HG02610 (cell line): ENCODE measurements at regions not wholly inside any gene's neighbourhood (a gene's known extent, or its start where the extent isn't known, plus 50 kb on each side); places are given as distances from the start of the nearest gene placed in this dataset.

ENCODE experiments used
- ATAC-seq: cut with Tn5 transposase; IDR thresholded peaks from one replicate; pipeline ENCODE4 v1.9.1; 2021; ENCODE audit warnings: mild to moderate bottlenecking, moderate library complexity; ENCODE audit not compliant: unreplicated experiment

DNA sequence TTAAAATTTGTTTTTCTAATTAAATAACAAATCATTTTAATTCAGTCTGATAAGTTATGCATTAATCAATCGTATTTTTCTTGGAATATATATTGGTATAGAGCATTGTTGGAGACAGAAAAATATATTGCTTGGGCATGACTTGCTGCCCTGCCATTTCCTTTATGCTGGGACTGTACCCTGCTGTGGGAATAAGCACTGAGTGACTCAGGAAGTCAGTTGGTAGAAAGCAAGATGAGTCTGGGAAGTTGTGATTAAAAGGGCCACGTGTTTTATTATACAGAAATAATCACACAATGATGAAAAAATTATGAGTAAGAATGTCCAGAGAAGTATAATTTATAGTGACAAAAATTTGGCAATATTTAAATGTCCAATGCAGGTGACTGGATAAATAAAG, 139.5 kb downstream of the KIF18A start:
- ATAC-seq, result no peak

DNA sequence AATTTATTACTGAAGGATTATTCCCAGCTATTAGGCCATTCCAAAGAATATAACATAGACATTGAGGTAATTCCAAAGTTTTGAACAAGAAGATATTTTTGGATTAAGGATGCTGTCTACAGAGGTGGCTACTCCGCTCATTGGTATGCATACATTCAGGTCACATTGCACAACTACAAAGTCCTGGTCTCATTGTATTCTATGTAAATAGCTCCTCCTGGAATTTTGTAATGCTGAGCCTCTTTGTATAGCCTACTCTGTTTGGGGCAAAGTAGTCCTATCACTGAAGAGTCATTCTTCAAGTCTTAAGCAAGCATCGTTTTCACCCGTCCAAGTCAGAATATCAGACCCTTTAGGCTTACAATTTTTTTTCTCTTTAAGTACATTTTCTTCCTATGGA, 142.4 kb downstream of the KIF18A start:
- no peak for ATAC-seq

DNA sequence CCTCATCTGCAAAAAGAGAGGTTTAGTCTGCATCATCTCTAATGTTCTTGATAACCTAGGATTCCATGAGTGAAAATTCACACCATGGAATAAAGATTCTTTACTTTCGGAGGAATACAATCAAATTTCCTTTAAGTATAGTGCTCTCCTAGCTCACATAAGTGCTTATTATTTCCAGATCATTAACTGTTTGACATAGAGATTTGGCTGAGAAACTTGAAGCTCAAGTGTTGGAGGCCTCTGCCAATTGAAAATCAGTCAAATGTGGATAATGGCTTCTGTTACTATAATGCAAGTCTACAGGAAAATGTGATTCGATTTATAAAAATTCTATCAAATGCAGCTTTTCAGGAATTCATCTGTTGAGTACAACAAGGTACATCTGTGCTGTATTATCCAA, 144.6 kb downstream of the KIF18A start:
- no peak for ATAC-seq

DNA sequence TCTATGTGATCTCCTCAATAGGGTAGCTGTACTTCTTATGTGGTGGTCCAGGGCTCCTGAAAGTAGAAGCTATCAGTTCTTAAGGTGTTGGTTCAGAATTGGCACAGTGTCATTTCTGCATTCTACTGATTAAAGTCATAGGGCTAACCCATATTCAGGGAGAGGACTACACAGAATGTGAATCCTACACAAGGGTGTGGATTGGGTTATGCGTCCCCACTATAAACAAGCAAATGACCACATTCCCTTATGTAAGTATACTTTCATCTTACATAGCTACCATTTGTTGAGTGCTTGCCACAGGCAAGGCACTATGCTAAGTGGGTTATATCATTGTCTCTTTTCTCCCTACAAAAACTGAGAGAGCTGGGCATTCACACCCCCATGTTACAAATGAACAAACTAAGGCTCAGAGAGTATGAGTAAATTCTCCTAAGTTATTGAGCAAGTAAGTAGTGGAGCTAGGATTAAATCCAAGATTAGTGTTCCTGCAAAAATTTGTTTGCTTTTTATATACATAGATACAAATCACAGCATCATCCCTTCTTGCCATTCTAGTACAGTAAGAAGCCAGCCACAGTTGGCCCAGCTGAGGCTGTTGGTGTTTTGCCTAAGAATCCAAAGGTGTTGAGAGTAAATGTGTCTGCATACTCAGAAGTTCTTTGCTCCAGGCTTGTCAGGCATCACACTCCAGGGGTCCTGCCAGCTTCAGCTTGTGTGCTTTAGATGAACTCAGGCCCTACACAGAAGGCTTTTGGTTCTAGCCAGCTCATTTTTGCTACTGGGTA, 157.8 kb downstream of the KIF18A start:
- no peak for ATAC-seq

DNA sequence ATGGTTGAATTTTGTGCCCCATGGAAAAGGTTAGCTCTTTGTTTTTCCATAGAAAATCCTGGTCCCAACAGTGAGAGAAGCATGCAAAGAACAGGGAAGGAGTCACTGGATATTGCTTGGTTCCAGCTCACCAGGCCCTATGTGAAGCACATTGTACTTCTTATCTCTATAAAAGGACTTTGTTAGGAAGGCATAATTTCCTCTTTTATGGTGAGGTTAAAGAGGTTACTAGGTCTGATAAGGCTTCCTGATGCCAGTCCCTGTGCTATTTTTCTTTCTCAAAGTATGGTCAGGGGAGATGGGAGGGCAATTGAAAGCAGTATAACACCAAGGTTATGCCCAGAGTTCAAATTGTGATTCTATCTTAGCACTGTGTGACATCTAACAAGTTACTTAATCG, 162.6 kb downstream of the KIF18A start:
- no peak for ATAC-seq

DNA sequence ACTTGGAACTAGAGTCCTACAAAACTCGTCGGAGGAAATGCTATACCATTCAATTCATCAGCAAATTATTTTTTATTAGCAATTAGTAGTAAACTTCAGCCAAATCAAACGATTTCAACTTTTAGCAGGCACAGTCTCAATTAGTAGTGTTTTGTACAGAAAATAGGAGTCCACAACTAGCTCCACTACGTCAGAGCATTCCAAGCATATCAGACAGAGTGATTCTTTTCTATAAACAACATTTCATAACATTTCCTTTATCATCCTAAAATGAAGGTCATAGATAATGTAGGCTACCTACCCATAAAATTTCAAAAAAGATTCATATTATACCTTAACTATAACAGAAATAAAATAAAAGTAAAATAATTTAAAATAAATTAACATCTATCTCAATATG, 169.9 kb downstream of the KIF18A start:
- ATAC-seq, result no peak

DNA sequence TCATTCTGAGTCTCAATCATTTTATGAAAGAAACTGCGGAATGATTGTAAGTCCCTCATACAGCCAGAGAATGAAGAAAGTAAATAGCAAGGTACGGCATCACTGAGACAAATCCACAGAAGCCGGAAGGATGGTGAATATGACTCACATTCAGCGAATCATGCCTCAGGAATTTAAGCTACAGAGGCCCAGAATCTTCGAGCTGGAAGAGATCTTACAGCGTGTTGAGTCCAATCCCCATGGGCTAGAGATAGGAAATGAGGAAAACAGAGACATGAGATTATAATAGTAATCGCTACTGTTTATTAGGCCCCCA, 173.2 kb downstream of the KIF18A start:
- no peak for ATAC-seq

DNA sequence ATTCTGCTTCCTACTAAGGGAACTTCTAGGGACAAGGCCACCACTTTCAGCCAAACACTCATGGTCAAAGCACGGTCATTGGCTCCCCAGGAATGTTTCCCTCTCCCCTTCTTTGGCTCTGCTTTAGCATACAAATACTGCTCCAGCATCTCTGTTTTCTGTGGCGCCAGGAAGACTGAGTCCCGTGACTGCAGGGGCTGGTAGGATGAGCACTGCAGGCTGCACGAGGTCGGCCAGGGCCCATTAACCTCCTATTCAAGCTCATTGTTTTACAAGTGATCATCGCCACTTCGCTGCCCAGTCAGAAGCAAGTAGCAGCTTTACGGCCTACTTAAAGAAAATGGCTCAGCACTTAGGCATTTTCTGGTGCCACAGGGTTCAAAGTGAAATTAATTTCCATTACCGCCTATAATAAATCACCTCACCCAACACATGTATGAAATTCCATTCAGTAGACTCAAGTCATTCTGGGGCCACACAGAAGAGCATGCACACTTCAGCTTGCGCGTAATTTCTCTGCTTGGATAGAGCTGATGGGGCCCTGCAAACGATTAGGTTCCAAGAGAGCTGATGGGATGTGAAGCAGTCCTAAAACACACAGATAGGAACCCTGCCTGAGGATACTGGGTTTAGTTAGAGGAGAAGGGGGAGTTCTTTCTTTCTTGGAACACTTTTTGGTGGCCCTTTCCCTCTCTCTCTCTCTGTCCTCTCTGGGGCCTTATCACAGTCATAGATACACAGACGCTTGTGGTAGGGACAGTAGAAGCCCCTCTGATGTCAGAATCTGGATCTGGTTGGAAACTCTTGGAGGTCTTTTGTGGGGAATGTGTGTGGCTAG, 173.7 kb downstream of the KIF18A start:
- ATAC-seq, result no peak

DNA sequence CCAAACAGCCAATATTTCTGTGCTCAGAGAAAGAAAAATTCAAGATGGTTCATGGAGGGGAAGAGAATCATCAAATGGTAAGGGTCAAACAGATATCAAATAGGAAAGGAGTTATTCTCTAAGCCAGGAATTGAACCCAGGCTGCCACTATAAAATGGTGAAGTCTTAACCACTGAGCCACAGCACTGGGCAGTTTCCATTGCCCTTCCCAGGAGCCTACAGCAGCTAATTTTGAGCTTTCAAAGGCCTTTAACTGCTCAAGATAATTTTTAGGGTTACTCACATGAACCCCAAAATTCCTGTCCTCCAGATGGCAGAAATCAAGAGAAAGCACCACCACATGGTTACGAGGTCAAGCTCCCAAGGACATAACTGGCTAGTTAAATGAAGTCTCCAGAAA, 176.2 kb downstream of the KIF18A start:
- ATAC-seq, result no peak

DNA sequence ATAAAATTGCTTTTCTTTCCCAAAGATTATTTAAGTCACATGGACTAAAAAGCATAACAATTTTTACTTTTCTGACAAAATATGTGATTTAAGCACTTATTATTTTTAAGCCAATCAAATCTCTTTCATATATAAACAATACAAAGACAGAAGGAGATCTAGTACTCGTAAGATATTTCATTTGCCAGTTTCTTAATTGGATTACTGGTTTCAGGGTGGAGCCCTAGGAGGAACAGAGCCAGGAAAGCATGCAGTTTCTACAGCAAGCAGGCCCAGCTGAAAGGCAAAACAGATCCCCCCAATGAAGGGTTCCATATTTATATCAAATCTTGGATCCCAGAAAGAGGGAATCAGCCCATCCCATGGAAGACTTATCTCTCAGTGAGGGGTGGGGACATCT, 177.0 kb downstream of the KIF18A start:
- ATAC-seq, result no peak

DNA sequence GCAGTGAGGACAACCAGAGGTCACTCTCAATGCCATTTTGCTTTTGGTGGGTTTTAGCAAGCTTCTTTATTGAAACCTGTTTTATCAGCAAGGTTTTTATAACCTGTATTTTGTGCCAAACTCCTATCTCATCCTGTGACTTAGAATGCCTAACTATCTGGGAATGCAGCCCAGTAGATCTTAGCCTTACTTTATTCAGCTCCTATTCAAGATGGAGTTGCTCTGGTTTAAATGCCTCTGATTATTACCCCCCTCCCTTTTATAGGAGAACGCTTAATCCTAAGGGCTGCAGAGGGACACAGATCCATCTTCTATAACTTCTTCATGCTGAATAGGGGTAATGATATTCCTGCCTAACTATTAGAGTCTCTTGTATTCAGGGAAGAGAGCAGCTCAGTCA, 179.1 kb downstream of the KIF18A start:
- ATAC-seq, result no peak

DNA sequence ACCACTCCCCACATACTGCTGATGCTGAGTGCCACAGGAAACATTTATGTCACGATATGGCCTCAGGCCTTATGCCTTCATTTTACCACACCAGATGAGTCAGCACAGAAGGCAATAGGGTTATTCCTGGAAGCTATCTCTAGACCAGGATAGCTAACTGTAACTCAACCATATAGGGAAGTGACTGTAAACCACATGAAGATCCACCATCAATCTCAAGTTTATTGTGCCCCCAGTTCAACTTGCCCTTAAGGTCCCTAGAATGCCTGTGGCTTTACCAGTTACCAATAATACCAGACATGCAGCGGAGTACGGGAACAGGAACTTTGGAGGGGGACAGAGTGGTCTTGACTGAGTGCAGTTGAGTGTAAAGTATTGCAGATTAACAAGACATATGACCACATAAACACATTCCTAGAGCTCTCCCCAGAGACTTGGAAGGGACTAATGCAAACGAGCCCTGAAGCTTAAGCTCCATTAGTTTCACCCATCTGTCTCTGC, 180.9 kb downstream of the KIF18A start:
- ATAC-seq, result no peak

DNA sequence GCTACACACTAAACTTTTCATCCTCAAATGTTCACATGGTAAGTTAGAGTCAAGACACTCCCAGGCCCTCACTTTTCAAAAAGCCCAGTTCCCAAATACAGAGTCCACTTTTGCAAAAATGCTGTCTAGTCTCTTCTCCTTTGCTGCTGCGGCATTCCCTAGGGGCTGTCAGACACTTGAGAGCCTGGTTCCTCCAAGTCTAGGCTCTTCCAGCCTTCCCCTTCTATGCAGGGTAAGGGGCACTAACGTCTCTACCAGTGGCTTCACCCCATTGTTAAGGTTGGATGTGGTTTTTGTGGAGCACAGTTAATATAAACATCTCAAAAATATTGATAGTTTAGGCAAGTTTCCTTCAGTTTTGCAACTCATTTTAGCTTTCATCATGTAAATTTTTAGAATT, 181.5 kb downstream of the KIF18A start:
- ATAC-seq, result no peak

DNA sequence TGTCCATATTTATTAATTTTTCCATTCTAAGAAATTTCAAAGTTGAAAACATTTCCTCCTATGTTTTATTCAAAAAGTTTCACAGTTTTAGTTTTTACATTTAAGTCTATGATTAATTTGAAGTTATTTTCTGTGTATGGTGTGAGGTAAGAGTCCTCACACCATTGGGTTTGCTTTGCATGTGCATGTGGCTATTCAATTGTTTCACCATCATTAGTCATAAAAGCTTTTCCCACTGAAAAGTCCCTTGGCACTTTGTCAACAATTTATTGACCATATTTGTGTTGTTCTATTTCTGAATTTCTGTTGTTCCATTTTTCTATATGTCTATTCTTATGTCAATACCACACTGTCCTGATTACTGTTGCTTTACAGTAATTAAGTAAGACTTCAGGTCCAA, 186.5 kb downstream of the KIF18A start:
- no peak for ATAC-seq

DNA sequence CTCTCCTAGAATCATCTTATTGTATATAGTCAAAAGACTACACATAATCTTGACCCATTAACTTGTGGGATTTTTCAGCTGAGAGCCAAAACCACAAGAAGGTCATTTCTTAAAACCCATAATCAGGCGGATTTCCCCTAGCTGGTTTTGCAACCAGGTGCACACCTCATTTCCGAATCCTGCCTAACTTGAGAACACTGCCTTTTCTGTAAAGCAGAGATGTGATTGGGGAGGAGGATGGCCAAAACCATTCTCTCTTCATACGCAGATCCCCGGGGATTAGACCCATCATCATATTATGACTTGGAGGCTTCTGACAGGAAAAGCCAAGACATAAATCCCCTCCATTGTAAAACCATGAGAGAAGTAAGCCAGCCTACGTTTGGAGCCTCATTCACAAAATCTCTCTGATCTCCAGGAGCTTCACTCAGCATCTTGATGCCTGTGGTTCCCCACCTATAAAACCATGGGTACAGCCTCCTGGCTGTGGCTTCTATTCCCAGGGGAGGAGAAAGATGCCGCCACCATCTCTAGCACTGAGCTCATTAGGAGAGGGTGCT, 191.3 kb downstream of the KIF18A start:
- ATAC-seq, result peak; percentile 93

DNA sequence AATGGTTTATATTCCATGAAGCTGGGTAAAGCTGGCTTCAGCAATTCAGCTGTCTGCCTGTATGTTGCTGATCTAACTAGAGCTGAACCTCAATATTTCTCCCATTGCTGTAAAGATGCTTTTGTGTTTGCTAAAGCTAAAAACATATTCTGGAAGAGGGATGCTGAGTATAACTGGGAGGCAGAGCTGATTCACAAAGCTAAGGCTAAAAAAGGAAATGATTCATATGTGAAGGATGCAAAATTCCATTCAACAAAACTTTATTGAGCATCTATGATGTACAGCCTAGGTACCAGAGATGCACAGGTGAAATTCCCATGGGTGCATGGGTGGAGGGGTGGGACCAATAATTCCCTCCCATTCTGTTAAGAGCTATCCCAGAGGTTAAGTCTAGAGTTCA, 193.9 kb downstream of the KIF18A start:
- no peak for ATAC-seq

DNA sequence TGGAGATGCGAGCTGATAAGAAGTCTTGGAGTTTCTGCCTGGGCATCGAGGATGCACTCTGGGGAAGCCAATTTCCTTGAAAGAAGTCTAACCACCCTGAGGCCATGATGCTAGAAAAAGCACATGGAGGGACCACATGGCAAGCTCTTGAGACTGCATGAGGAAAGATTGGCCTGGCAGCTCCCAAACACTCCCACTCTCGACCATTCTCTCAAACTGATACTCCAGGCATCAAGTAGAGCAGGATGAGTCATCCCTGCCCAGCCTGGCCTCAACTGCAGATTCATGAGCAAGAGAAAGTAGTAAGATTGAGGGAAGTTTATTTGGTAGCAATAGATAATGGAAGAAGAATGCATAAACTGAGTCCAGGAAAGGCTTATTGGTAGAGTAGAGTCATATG, 194.3 kb downstream of the KIF18A start:
- no peak for ATAC-seq

DNA sequence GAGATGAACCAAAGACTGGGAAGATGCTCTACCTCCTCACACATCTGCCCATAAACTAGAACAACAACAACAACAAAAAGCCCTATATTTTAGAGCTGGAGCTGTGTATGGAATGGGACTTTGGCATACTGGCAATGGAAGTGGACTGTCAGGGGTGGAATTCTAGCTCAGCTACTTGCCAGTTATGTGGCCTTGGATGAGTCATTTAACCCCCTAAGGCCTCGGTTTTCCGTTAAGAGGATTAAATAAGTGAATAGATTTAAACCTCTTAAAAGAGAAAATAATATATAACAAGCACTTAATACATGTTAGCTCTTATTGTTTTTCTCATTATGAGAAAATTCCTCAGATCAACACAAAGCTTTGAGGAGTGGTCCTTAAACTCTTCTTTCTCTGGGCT, 195.0 kb downstream of the KIF18A start:
- no peak for ATAC-seq

DNA sequence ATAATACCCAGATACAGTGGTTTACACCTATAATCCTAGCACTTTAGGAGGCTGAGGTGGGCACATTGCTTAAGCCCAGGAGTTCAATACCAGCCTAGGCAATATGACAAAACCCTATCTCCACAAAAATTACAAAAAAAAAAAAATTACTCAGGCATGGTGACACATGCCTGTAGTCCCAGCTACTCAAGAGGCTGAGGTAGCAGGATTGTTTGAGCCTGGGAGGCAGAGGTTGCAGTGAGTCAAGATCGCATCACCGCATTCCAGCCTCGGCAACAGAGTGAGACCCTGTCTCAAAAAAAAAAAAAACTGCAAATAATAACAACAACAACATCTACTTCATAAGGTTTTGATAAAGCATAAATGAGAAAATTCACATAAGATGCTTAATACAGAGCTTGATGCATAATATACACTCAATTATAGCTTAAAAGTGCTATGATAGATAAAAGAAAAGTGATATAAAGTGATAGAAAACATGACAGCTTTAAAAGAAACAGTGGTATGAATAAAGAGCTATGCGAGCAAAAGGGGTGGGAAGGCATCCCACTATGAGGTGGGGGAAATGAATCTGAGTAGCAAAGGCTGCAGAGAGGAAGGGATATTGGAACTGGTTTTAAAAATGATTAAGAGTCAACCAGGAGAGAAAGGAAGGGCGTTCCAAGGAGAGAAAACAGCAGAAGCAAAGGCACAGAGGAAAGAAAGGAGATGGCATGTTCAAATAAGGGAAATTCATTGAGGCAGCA, 197.6 kb downstream of the KIF18A start:
- no peak for ATAC-seq

DNA sequence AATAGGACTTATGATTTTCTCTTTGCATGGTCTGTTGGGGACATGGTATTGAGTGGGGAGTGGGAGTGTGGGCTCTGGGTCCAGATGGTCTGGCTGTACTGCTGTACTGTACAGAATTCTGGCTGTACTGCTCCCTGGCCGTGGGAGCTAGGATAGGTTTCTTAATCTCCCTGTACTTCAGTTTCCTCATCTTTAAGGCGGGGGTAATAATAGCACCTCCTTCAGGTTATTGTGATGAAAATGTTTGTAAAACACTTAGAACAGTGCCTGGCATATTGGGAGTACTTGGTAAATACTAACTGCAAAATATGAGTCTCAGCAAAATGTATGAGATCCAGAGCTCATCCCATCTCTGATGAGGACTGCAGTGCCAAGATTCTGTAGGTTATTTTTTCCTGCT, 198.6 kb downstream of the KIF18A start:
- no peak for ATAC-seq

DNA sequence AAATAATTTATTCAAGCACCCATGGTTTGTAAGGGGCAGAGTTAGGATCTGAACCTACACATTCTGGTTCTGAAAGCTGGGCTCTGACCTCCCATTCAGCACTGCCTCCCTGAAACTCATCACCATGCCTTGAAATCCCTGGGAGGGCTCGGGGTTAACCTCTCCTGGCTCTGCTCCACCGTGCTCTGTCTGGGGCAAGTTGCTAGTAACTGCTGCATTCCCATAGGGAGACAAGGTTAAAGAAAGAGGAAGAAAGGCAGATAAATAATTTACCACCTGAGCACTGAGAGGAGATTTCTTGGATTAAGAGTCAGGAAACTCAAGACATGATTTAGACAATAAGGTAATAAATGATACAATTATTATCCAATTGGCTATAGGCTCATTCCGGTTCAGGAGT, 199.3 kb downstream of the KIF18A start:
- ATAC-seq, result no peak
